ENCODE measurements at regions not wholly inside any gene's neighbourhood (a gene's known extent, or its start where the extent isn't known, plus 50 kb on each side); places are given as distances from the start of the nearest gene placed in this dataset.

DNA sequence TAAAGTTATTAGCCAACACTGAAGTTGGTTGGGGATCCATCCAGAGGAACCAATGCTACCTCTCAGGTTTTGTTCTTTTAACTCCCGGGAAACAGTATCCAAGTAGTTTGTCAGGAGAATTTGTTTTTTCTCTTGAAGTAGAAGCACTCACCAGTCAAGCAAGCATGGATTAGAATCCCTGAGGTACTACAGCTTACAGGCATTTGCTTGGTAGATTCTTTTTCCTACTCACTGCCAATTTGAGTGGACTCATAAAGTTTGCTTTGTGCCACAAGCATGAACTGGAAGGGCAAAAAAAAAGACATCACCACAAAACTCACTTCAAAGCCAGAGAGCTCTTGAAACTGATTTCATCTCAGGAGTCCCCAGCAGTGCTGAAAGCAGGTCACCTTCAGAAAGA is 167.4 kb downstream of the MBOAT1 start:
- 96% methylated on average over 1 of the region's 1 CpG for WGBS
- no peaks in the 10 kb centered on the region for H3K36me3 ChIP-seq
- no peak overlapping the region for H3K4me3 ChIP-seq
- peaks cover 0 to 4% (median 0%) of the 10 kb centered on the region in 4 donors for H3K9me3 ChIP-seq
- TF ChIP-seq EP300 (IDR thresholded peaks at IDR 0.05): no peak
- TF ChIP-seq, protein P1, sequence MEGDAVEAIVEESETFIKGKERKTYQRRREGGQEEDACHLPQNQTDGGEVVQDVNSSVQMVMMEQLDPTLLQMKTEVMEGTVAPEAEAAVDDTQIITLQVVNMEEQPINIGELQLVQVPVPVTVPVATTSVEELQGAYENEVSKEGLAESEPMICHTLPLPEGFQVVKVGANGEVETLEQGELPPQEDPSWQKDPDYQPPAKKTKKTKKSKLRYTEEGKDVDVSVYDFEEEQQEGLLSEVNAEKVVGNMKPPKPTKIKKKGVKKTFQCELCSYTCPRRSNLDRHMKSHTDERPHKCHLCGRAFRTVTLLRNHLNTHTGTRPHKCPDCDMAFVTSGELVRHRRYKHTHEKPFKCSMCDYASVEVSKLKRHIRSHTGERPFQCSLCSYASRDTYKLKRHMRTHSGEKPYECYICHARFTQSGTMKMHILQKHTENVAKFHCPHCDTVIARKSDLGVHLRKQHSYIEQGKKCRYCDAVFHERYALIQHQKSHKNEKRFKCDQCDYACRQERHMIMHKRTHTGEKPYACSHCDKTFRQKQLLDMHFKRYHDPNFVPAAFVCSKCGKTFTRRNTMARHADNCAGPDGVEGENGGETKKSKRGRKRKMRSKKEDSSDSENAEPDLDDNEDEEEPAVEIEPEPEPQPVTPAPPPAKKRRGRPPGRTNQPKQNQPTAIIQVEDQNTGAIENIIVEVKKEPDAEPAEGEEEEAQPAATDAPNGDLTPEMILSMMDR (IDR thresholded peaks at IDR 0.05): no peak
- no peak for TF ChIP-seq POLR2AphosphoS5 (IDR thresholded peaks at IDR 0.05)
- no peak for TF ChIP-seq POLR2A (IDR thresholded peaks at IDR 0.05; ENCODE audit: low read depth)
- H3K4me1 ChIP-seq: no peaks in the 10 kb centered on the region
- intact Hi-C loops (cut with DNase I): no loop called here
- DNase-seq (ENCODE audit: extremely low spot score): no peak
- H3K27me3 ChIP-seq: no peaks in the 10 kb centered on the region
- no peak overlapping the region for H3K27ac ChIP-seq (replicated peaks in 1 of 4)

Measured in esophagus muscularis mucosa (tissue), 4 donors.